Vagina (tissue), 2 donors: ENCODE measurements at regions not wholly inside any gene's neighbourhood (a gene's known extent, or its start where the extent isn't known, plus 50 kb on each side); places are given as distances from the start of the nearest gene placed in this dataset.

Experiments
- POLR2A ChIP-seq, 2 donors: fragments of 450-650 bp; IDR thresholded peaks; one replicate each; pipeline ENCODE4 v1.6.1; 2017; ENCODE audit warnings: antibody characterized with exemption in 2 of 2, mild to moderate bottlenecking in 2 of 2, moderate library complexity in 2 of 2
- POLR2AphosphoS5 ChIP-seq, 2 donors: sonication (generic); formaldehyde crosslinking; IDR thresholded peaks; one replicate each; pipeline ENCODE4 v1.9.0; 2017; ENCODE audit warnings: antibody characterized with exemption in 2 of 2, mild to moderate bottlenecking in 2 of 2, low read depth in 1 of 2; ENCODE audit not compliant: insufficient read depth in 1 of 2
- TF ChIP-seq, protein P1 (sequence below), 3 experiments: fragments of 450-650 bp in 2 of 3; fragments of 200-600 bp in 1 of 3; sonication (generic) in 1 of 3; IDR thresholded peaks; one replicate each; pipeline ENCODE4 v1.5.1; 2017 to 2019; ENCODE audit warnings: antibody characterized with exemption in 3 of 3, mild to moderate bottlenecking in 2 of 3, moderate library complexity in 2 of 3

DNA sequence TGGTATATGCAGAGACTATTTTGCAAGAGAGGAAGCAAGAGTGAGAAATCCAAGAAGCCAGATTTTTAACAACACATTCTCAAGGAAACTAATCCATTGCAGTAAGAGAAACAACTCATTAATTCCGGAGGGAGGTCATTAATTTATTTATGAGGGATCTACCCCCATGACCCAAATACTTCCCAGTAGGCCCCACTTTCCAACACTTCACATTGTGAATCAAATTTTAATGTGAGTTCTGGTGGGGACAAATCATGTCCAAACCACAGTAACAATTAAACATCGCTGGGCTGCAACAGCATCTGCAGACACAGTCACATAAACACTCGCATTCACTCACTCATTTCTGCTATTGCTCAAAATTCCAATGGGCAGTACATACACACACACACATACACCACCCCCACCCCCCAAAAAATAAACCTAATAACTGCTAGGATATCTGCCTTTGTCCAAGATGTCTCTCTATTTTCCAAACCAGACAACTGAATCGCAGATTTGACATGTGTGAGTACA lies 1483.7 kb downstream of the PCDH9 start:
- TF ChIP-seq POLR2AphosphoS5 (IDR thresholded peaks at IDR 0.05; ENCODE audit: insufficient read depth in 1 of 2, low read depth in 1 of 2) (no peak), POLR2A (IDR thresholded peaks at IDR 0.05) (no peak)
- TF ChIP-seq, protein P1, sequence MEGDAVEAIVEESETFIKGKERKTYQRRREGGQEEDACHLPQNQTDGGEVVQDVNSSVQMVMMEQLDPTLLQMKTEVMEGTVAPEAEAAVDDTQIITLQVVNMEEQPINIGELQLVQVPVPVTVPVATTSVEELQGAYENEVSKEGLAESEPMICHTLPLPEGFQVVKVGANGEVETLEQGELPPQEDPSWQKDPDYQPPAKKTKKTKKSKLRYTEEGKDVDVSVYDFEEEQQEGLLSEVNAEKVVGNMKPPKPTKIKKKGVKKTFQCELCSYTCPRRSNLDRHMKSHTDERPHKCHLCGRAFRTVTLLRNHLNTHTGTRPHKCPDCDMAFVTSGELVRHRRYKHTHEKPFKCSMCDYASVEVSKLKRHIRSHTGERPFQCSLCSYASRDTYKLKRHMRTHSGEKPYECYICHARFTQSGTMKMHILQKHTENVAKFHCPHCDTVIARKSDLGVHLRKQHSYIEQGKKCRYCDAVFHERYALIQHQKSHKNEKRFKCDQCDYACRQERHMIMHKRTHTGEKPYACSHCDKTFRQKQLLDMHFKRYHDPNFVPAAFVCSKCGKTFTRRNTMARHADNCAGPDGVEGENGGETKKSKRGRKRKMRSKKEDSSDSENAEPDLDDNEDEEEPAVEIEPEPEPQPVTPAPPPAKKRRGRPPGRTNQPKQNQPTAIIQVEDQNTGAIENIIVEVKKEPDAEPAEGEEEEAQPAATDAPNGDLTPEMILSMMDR (IDR thresholded peaks at IDR 0.05), result no peak
